ENCODE measurements at regions not wholly inside any gene's neighbourhood (a gene's known extent, or its start where the extent isn't known, plus 50 kb on each side); places are given as distances from the start of the nearest gene placed in this dataset.

- no peak for TF ChIP-seq ZNF592 (IDR thresholded peaks at IDR 0.05)
These were observed 508.7 kb upstream of the FAM98A start (continued) for GRCh38 chr2:34107811-34108210.

- H3K27ac ChIP-seq (ENCODE audit: control insufficient read depth, insufficient read depth): no peak overlapping the region
- intact Hi-C loops (cut with micrococcal nuclease; ENCODE audit: unreplicated experiment) (no loop called here), in situ Hi-C loops (cut with MboI) (no loop called here)
- ATAC-seq (no peak), FAIRE-seq (no peak), DNase-seq (ENCODE audit: low read depth, low spot score) (no peak)
- BruUV-seq (replicated peaks): no TSS peak
- ChIA-PET CTCF (interaction anchor here (0.7 kb wide), 1 partner anchor 1010 kb away, joined by 3 read pairs; no protein-coding TSS in a partner anchor), POLR2A (interaction anchor here (0.5 to 0.6 kb wide), 2 partner anchors 12 to 345 kb away, joined by 4 to 10 read pairs; no protein-coding TSS in a partner anchor), RAD21 (ENCODE audit: unreplicated experiment) (no interaction called here), SMC1A (ENCODE audit: uncharacterized antibody, unreplicated experiment) (interaction anchor here (0.7 to 1.5 kb wide), 2 partner anchors 9 to 388 kb away, joined by 3 to 4 read pairs; no protein-coding TSS in a partner anchor)
- H3K79me2 ChIP-seq (ENCODE audit: control insufficient read depth, insufficient read depth, low read length): no peaks in the 10 kb centered on the region
- H4K20me1 ChIP-seq (ENCODE audit: control insufficient read depth, insufficient read depth): no peaks in the 10 kb centered on the region
- H3K4me3 ChIP-seq: no peak overlapping the region
- 44% methylated on average over 5 of the region's 5 CpGs for WGBS (ENCODE audit: insufficient coverage, insufficient replicate concordance, low lambda C conversion rate, missing lambda C conversion rate)
- no peaks in the 10 kb centered on the region for H3K4me1 ChIP-seq (ENCODE audit: control insufficient read depth, insufficient read depth, low read length)
- H3K9ac ChIP-seq (ENCODE audit: control insufficient read depth, insufficient read depth, low read length): no peak overlapping the region
- H3K4me2 ChIP-seq (ENCODE audit: control insufficient read depth, insufficient read depth): no peak overlapping the region
- no peaks in the 10 kb centered on the region for H3K9me3 ChIP-seq (replicated peaks; ENCODE audit: control insufficient read depth, insufficient read depth, low read length)
- H2AFZ ChIP-seq (ENCODE audit: control insufficient read depth, low read depth, low read length): no peak overlapping the region
- no peaks in the 10 kb centered on the region; a peak in 1 of 4 replicates for H3K27me3 ChIP-seq (replicated peaks in 1 of 2; ENCODE audit: control insufficient read depth in 2 of 2, insufficient read depth in 2 of 2, low read length in 1 of 2)
- no peaks in the 10 kb centered on the region for H3K36me3 ChIP-seq (ENCODE audit: control insufficient read depth in 2 of 2, insufficient read depth in 2 of 2, low read length in 1 of 2)
- TF ChIP-seq ZNF384 (IDR thresholded peaks at IDR 0.05; ENCODE audit: borderline replicate concordance, low read depth, low read length) (no peak), STAT1 (conservative IDR thresholded peaks at IDR 0.05) (no peak), SMAD1 (IDR thresholded peaks at IDR 0.05; ENCODE audit: low read depth, partially characterized antibody) (no peak), CTCF (IDR thresholded peaks at IDR 0.05 in 2 of 3, conservative IDR thresholded peaks at IDR 0.05 in 1 of 3; ENCODE audit: control insufficient read depth in 2 of 3, extremely low read depth in 1 of 3, insufficient read depth in 1 of 3, low read depth in 3 of 3, low read length in 3 of 3) (no peak), NFIC (IDR thresholded peaks at IDR 0.05; ENCODE audit: low read depth, low read length) (no peak), EED (IDR thresholded peaks at IDR 0.05; ENCODE audit: low read depth) (no peak), IRF5 (IDR thresholded peaks at IDR 0.05; ENCODE audit: borderline replicate concordance) (no peak), EP300 (IDR thresholded peaks at IDR 0.05; ENCODE audit: borderline replicate concordance in 1 of 2, control insufficient read depth in 1 of 2, low read depth in 2 of 2, low read length in 2 of 2) (no peak)
These were observed 506.1 kb upstream of the FAM98A start for GRCh38 chr2:34105006-34105767.

Measured in GM12878 (cell line).